ENCODE measurements at regions not wholly inside any gene's neighbourhood (a gene's known extent, or its start where the extent isn't known, plus 50 kb on each side); places are given as distances from the start of the nearest gene placed in this dataset.
"Not testable (repeated sequence)": the region's sequence is repeated elsewhere in the genome, so short reads cannot be mapped to it uniquely, and the experiment has no call there.

GRCh38 chr4:156516698-156517097 is 454.9 kb downstream of the PDGFC start:
- TF ChIP-seq CTCF (conservative IDR thresholded peaks at IDR 0.05) = no peak
- Histone ChIP-seq H3K9me3 (ENCODE audit: control insufficient read depth, low read length) (no peaks in the 10 kb centered on the region), H3K9ac (ENCODE audit: extremely low read depth, low read length, poor library complexity, severe bottlenecking) (no peak overlapping the region), H3K4me3 (ENCODE audit: low read length) (no peak overlapping the region), H3K36me3 (ENCODE audit: control insufficient read depth, insufficient read depth, low read length) (no peaks in the 10 kb centered on the region), H3K27me3 (ENCODE audit: control insufficient read depth, insufficient read depth, low read length, poor library complexity, severe bottlenecking) (no peaks in the 10 kb centered on the region), H3K27ac (ENCODE audit: low read depth, low read length) (no peak overlapping the region), H3K4me1 (ENCODE audit: control insufficient read depth, insufficient read depth, low read length) (no peaks in the 10 kb centered on the region)
- Mint-ChIP-seq H3K27ac (no peak overlapping the region), H3K4me3 (no peak overlapping the region), H3K27me3 (ENCODE audit: insufficient read depth) (no peaks in the 10 kb centered on the region), H3K36me3 (ENCODE audit: low read depth) (no peaks in the 10 kb centered on the region), H3K9me3 (no peaks in the 10 kb centered on the region), H3K4me1 (no peaks in the 10 kb centered on the region)
- no peak for DNase-seq
- 96% methylated on average over 1 of the region's 1 CpG; no CpG with 5 or more reads in 1 of the 2 experiments for WGBS, 2 experiments (ENCODE audit: insufficient coverage in 1 of 2, insufficient read length in 1 of 2)

GRCh38 chr4:156515295-156515694 is 456.3 kb downstream of the PDGFC start:
- Mint-ChIP-seq H3K9me3 (no peaks in the 10 kb centered on the region), H3K27ac (no peak overlapping the region)

GRCh38 chr4:156512622-156513021 is 459.0 kb downstream of the PDGFC start:
- no peaks in the 10 kb centered on the region for H3K9me3 Mint-ChIP-seq
- H3K27ac ChIP-seq (ENCODE audit: low read depth, low read length) = no peak overlapping the region
- 87 to 93% methylated on average over 2 of the region's 2 CpGs for WGBS, 2 experiments (ENCODE audit: insufficient coverage in 1 of 2, insufficient read length in 1 of 2)
- H3K27me3 ChIP-seq (ENCODE audit: control insufficient read depth, insufficient read depth, low read length, poor library complexity, severe bottlenecking) = no peaks in the 10 kb centered on the region
- H3K9me3 ChIP-seq (ENCODE audit: control insufficient read depth, low read length) = no peaks in the 10 kb centered on the region
- H3K4me1 Mint-ChIP-seq = no peaks in the 10 kb centered on the region
- no peaks in the 10 kb centered on the region for H3K27me3 Mint-ChIP-seq (ENCODE audit: insufficient read depth)
- no peaks in the 10 kb centered on the region for H3K36me3 Mint-ChIP-seq (ENCODE audit: low read depth)
- no peak overlapping the region for H3K9ac ChIP-seq (ENCODE audit: extremely low read depth, low read length, poor library complexity, severe bottlenecking)
- no peak for DNase-seq
- no peak overlapping the region for H3K4me3 ChIP-seq (ENCODE audit: low read length)
- no peaks in the 10 kb centered on the region for H3K36me3 ChIP-seq (ENCODE audit: control insufficient read depth, insufficient read depth, low read length)
- no peak overlapping the region for H3K27ac Mint-ChIP-seq
- H3K4me1 ChIP-seq (ENCODE audit: control insufficient read depth, insufficient read depth, low read length) = no peaks in the 10 kb centered on the region
- H3K4me3 Mint-ChIP-seq = no peak overlapping the region
- no peak for TF ChIP-seq CTCF (conservative IDR thresholded peaks at IDR 0.05)

More at GRCh38 chr4:156515295-156515694, 456.3 kb downstream of the PDGFC start:
- Mint-ChIP-seq H3K4me1 (no peaks in the 10 kb centered on the region), H3K27me3 (ENCODE audit: insufficient read depth) (no peaks in the 10 kb centered on the region), H3K4me3 (no peak overlapping the region), H3K36me3 (ENCODE audit: low read depth) (no peaks in the 10 kb centered on the region)
- H3K4me1 ChIP-seq (ENCODE audit: control insufficient read depth, insufficient read depth, low read length) = no peaks in the 10 kb centered on the region
- no peak overlapping the region for H3K4me3 ChIP-seq (ENCODE audit: low read length)
- WGBS, 2 experiments (ENCODE audit: insufficient coverage in 1 of 2, insufficient read length in 1 of 2) = 80 to 96% methylated on average over 1 to 2 of the region's 3 CpGs
- no peak overlapping the region for H3K27ac ChIP-seq (ENCODE audit: low read depth, low read length)
- H3K36me3 ChIP-seq (ENCODE audit: control insufficient read depth, insufficient read depth, low read length) = no peaks in the 10 kb centered on the region
- H3K9ac ChIP-seq (ENCODE audit: extremely low read depth, low read length, poor library complexity, severe bottlenecking) = no peak overlapping the region
- TF ChIP-seq CTCF (conservative IDR thresholded peaks at IDR 0.05) = no peak
- no peak for DNase-seq
- H3K27me3 ChIP-seq (ENCODE audit: control insufficient read depth, insufficient read depth, low read length, poor library complexity, severe bottlenecking) = no peaks in the 10 kb centered on the region
- H3K9me3 ChIP-seq (ENCODE audit: control insufficient read depth, low read length) = no peaks in the 10 kb centered on the region

- not testable (repeated sequence) for H3K27ac Mint-ChIP-seq; H3K9me3 Mint-ChIP-seq; H3K4me3 Mint-ChIP-seq; DNase-seq; H3K9me3 ChIP-seq (ENCODE audit: control insufficient read depth, low read length); H3K27me3 Mint-ChIP-seq (ENCODE audit: insufficient read depth); H3K36me3 Mint-ChIP-seq (ENCODE audit: low read depth); H3K27ac ChIP-seq (ENCODE audit: low read depth, low read length); H3K4me3 ChIP-seq (ENCODE audit: low read length); H3K36me3 ChIP-seq (ENCODE audit: control insufficient read depth, insufficient read depth, low read length); H3K4me1 ChIP-seq (ENCODE audit: control insufficient read depth, insufficient read depth, low read length); H3K9ac ChIP-seq (ENCODE audit: extremely low read depth, low read length, poor library complexity, severe bottlenecking); H3K27me3 ChIP-seq (ENCODE audit: control insufficient read depth, insufficient read depth, low read length, poor library complexity, severe bottlenecking)
- 90% methylated on average over 1 of the region's 1 CpG; no CpG with 5 or more reads in 1 of the 2 experiments for WGBS, 2 experiments (ENCODE audit: insufficient coverage in 1 of 2, insufficient read length in 1 of 2)
- peaks cover 10% of the 10 kb centered on the region for H3K4me1 Mint-ChIP-seq
These were observed 461.7 kb downstream of the PDGFC start for GRCh38 chr4:156509921-156510320.
